ENCODE measurements at regions not wholly inside any gene's neighbourhood (a gene's known extent, or its start where the extent isn't known, plus 50 kb on each side); places are given as distances from the start of the nearest gene placed in this dataset.

- TF ChIP-seq SP2 (tag by site-specific recombination; IDR thresholded peaks at IDR 0.05) (no peak), CTCF (tag by site-specific recombination; IDR thresholded peaks at IDR 0.05) (no peak), ZNF350 (tag by site-specific recombination; IDR thresholded peaks at IDR 0.05) (no peak), ZBTB8A (tag by site-specific recombination; IDR thresholded peaks at IDR 0.05) (no peak), ZNF423 (tag by site-specific recombination; IDR thresholded peaks at IDR 0.05) (no peak), ZBTB7A (tag by site-specific recombination; IDR thresholded peaks at IDR 0.05; ENCODE audit: low read depth) (no peak), ZNF701 (tag by site-specific recombination; IDR thresholded peaks at IDR 0.05) (no peak), ZNF404 (tag by site-specific recombination; IDR thresholded peaks at IDR 0.05) (no peak), TCF7L2 (IDR thresholded peaks at IDR 0.05; ENCODE audit: borderline replicate concordance, low read depth, low read length) (no peak), KLF16 (tag by site-specific recombination; IDR thresholded peaks at IDR 0.05) (no peak), ZNF133 (tag by site-specific recombination; IDR thresholded peaks at IDR 0.05) (no peak), ZNF529 (tag by site-specific recombination; IDR thresholded peaks at IDR 0.05; ENCODE audit: insufficient replicate concordance) (no peak), KLF10 (tag by site-specific recombination; IDR thresholded peaks at IDR 0.05) (peak; percentile 68)
These were observed 441.7 kb downstream of the TYW1 start for GRCh38 chr7:67438198-67438882.

Data from HEK293 (cell line).